Vagina (tissue), 2 donors: ENCODE measurements at regions not wholly inside any gene's neighbourhood (a gene's known extent, or its start where the extent isn't known, plus 50 kb on each side); places are given as distances from the start of the nearest gene placed in this dataset.
"Not testable (repeated sequence)": the region's sequence is repeated elsewhere in the genome, so short reads cannot be mapped to it uniquely, and the experiment has no call there.

Source experiments
- DNase-seq, 2 donors: peaks; one replicate each; pipeline ENCODE4 v3.0.0-alpha.2; 2017; ENCODE audit errors: extremely low spot score in 2 of 2
- H3K27ac ChIP-seq: fragments of 200-600 bp; sonication (generic); one replicate; pipeline ENCODE4 v1.5.1; 2019
- H3K27me3 ChIP-seq: fragments of 200-600 bp; sonication (generic); one replicate; pipeline ENCODE4 v1.5.1; 2019
- H3K36me3 ChIP-seq, 2 donors: fragments of 200-600 bp; sonication (generic); one replicate each; pipeline ENCODE4 v1.5.1; 2017 to 2019
- H3K4me1 ChIP-seq: fragments of 200-600 bp; sonication (generic); one replicate; pipeline ENCODE4 v1.5.1; 2019
- H3K4me3 ChIP-seq, 2 donors: fragments of 200-600 bp; sonication (generic); 1 replicate in 1 of 2; 2 replicates in 1 of 2; pipeline ENCODE4 v1.5.1; 2016 to 2019
- H3K9me3 ChIP-seq: fragments of 200-600 bp; sonication (generic); one replicate; pipeline ENCODE4 v1.5.1; 2019
- CTCF ChIP-seq, 3 experiments: fragments of 450-650 bp in 2 of 3; fragments of 200-600 bp in 1 of 3; sonication (generic) in 1 of 3; IDR thresholded peaks; one replicate each; pipeline ENCODE4 v1.5.1; 2017 to 2019; ENCODE audit warnings: antibody characterized with exemption in 3 of 3, mild to moderate bottlenecking in 2 of 3, moderate library complexity in 2 of 3
- POLR2A ChIP-seq, 2 donors: fragments of 450-650 bp; IDR thresholded peaks; one replicate each; pipeline ENCODE4 v1.6.1; 2017; ENCODE audit warnings: antibody characterized with exemption in 2 of 2, mild to moderate bottlenecking in 2 of 2, moderate library complexity in 2 of 2
- POLR2AphosphoS5 ChIP-seq, 2 donors: sonication (generic); formaldehyde crosslinking; IDR thresholded peaks; one replicate each; pipeline ENCODE4 v1.9.0; 2017; ENCODE audit warnings: antibody characterized with exemption in 2 of 2, mild to moderate bottlenecking in 2 of 2, low read depth in 1 of 2; ENCODE audit not compliant: insufficient read depth in 1 of 2
- intact Hi-C: fragments of 100-400 bp; cut with DNase I; formaldehyde crosslinking; loops from one replicate; pipeline ENCODE4 v1.15.1; 2023

GRCh38 chr11:90701716-90702115 is 478.9 kb upstream of the CHORDC1 start:
- no peaks in the 10 kb centered on the region for H3K4me1 ChIP-seq
- no peaks in the 10 kb centered on the region for H3K36me3 ChIP-seq
- no peaks in the 10 kb centered on the region for H3K9me3 ChIP-seq
- intact Hi-C loops: no loop called here
- no peaks in the 10 kb centered on the region for H3K27me3 ChIP-seq
- DNase-seq: no peak
- TF ChIP-seq POLR2AphosphoS5 (IDR thresholded peaks at IDR 0.05; ENCODE audit: insufficient read depth in 1 of 2, low read depth in 1 of 2) (no peak), CTCF (IDR thresholded peaks at IDR 0.05) (no peak), POLR2A (IDR thresholded peaks at IDR 0.05) (no peak)
- H3K4me3 ChIP-seq: no peak overlapping the region
- no peak overlapping the region for H3K27ac ChIP-seq

GRCh38 chr11:90700789-90701439 is 478.1 kb upstream of the CHORDC1 start:
- H3K4me3 ChIP-seq: no peak overlapping the region
- no peak for DNase-seq
- H3K36me3 ChIP-seq: no peaks in the 10 kb centered on the region
- intact Hi-C loops: no loop called here
- TF ChIP-seq POLR2AphosphoS5 (IDR thresholded peaks at IDR 0.05; ENCODE audit: insufficient read depth in 1 of 2, low read depth in 1 of 2) (no peak), CTCF (IDR thresholded peaks at IDR 0.05) (no peak)
- no peaks in the 10 kb centered on the region for H3K9me3 ChIP-seq
- H3K4me1 ChIP-seq: no peaks in the 10 kb centered on the region
- no peak overlapping the region for H3K27ac ChIP-seq
- H3K27me3 ChIP-seq: no peaks in the 10 kb centered on the region

GRCh38 chr11:90699791-90700400 is 477.0 kb upstream of the CHORDC1 start:
- Histone ChIP-seq H3K27ac (no peak overlapping the region), H3K4me3 (no peak overlapping the region), H3K9me3 (no peaks in the 10 kb centered on the region), H3K4me1 (no peaks in the 10 kb centered on the region), H3K36me3 (no peaks in the 10 kb centered on the region), H3K27me3 (no peaks in the 10 kb centered on the region)
- intact Hi-C loops: no loop called here
- no peak for DNase-seq
- TF ChIP-seq POLR2A (IDR thresholded peaks at IDR 0.05) (no peak), CTCF (IDR thresholded peaks at IDR 0.05) (no peak), POLR2AphosphoS5 (IDR thresholded peaks at IDR 0.05; ENCODE audit: insufficient read depth in 1 of 2, low read depth in 1 of 2) (no peak)

GRCh38 chr11:90698238-90698637 is 475.4 kb upstream of the CHORDC1 start:
- no peak for DNase-seq
- Histone ChIP-seq H3K4me1 (no peaks in the 10 kb centered on the region), H3K9me3 (no peaks in the 10 kb centered on the region), H3K27me3 (no peaks in the 10 kb centered on the region), H3K4me3 (no peak overlapping the region), H3K36me3 (no peaks in the 10 kb centered on the region), H3K27ac (no peak overlapping the region)
- TF ChIP-seq CTCF (IDR thresholded peaks at IDR 0.05) (no peak), POLR2A (IDR thresholded peaks at IDR 0.05) (no peak), POLR2AphosphoS5 (IDR thresholded peaks at IDR 0.05; ENCODE audit: insufficient read depth in 1 of 2, low read depth in 1 of 2) (no peak)
- intact Hi-C loops: no loop called here

- H3K4me3 ChIP-seq, H3K27ac ChIP-seq, H3K4me1 ChIP-seq, H3K36me3 ChIP-seq, DNase-seq, H3K27me3 ChIP-seq, intact Hi-C loops, H3K9me3 ChIP-seq: not testable (repeated sequence)
Observed at GRCh38 chr11:90675496-90675895, 452.6 kb upstream of the CHORDC1 start.
